ENCODE measurements at regions not wholly inside any gene's neighbourhood (a gene's known extent, or its start where the extent isn't known, plus 50 kb on each side); places are given as distances from the start of the nearest gene placed in this dataset.

- TF ChIP-seq, protein P1, sequence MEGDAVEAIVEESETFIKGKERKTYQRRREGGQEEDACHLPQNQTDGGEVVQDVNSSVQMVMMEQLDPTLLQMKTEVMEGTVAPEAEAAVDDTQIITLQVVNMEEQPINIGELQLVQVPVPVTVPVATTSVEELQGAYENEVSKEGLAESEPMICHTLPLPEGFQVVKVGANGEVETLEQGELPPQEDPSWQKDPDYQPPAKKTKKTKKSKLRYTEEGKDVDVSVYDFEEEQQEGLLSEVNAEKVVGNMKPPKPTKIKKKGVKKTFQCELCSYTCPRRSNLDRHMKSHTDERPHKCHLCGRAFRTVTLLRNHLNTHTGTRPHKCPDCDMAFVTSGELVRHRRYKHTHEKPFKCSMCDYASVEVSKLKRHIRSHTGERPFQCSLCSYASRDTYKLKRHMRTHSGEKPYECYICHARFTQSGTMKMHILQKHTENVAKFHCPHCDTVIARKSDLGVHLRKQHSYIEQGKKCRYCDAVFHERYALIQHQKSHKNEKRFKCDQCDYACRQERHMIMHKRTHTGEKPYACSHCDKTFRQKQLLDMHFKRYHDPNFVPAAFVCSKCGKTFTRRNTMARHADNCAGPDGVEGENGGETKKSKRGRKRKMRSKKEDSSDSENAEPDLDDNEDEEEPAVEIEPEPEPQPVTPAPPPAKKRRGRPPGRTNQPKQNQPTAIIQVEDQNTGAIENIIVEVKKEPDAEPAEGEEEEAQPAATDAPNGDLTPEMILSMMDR (IDR thresholded peaks at IDR 0.05) = no peak
- TF ChIP-seq POLR2AphosphoS5 (IDR thresholded peaks at IDR 0.05) (no peak), POLR2A (IDR thresholded peaks at IDR 0.05) (no peak)
Measured at GRCh38 chr4:100588076-100588475, 70.3 kb upstream of the EMCN start.

Measured in prostate gland (tissue), 2 donors.